PC-9 (cell line): ENCODE measurements at regions not wholly inside any gene's neighbourhood (a gene's known extent, or its start where the extent isn't known, plus 50 kb on each side); places are given as distances from the start of the nearest gene placed in this dataset.
"Not testable (repeated sequence)": the region's sequence is repeated elsewhere in the genome, so short reads cannot be mapped to it uniquely, and the experiment has no call there.

Source experiments
- BruUV-seq: library from RNA; stranded (reverse); fragments of 400-500 nt; replicated peaks from 2 replicates; lab custom pipeline; 2021; lab: Mats Ljungman, UMichigan
- CTCF ChIA-PET: fragments of 300-600 bp; sonication (Branson Sonifier 250); formaldehyde crosslinking; loops from one replicate; lab custom pipeline; 2022; ENCODE audit warnings: antibody characterized with exemption; lab: Charles Lee
- POLR2A ChIA-PET: fragments of 300-600 bp; sonication (Branson Sonifier 250); formaldehyde crosslinking; loops from one replicate; lab custom pipeline; 2022; ENCODE audit warnings: antibody characterized with exemption; ENCODE audit not compliant: unreplicated experiment; lab: Charles Lee
- DNase-seq, 2 experiments: peaks; one replicate each; pipeline versions ENCODE4 v3.0.0 to v3.0.0-alpha.2; 2015 to 2022; ENCODE audit warnings: mixed read lengths in 1 of 2
- H2AFZ ChIP-seq: fragments of 200-600 bp; sonication (generic); 2 replicates; pipeline ENCODE4 v1.8.1; 2017; ENCODE audit warnings: antibody characterized with exemption
- H3F3A ChIP-seq: fragments of 200-600 bp; sonication (generic); 2 replicates; pipeline ENCODE4 v1.8.1; 2017; ENCODE audit warnings: antibody characterized with exemption, mild to moderate bottlenecking, low read depth; ENCODE audit not compliant: insufficient read depth
- H3K27ac ChIP-seq: fragments of 200-600 bp; sonication (generic); 2 replicates; pipeline ENCODE4 v1.6.1; 2016; ENCODE audit warnings: mixed run types
- H3K27me3 ChIP-seq: fragments of 200-600 bp; sonication (generic); 2 replicates; pipeline ENCODE4 v1.6.1; 2016; ENCODE audit warnings: low read depth, mixed run types; ENCODE audit not compliant: insufficient read depth
- H3K36me3 ChIP-seq: fragments of 200-600 bp; sonication (generic); 2 replicates; pipeline ENCODE4 v1.6.1; 2016; ENCODE audit warnings: low read depth, mixed run types
- H3K4me1 ChIP-seq: fragments of 200-600 bp; sonication (generic); replicated peaks from 2 replicates; pipeline ENCODE4 v1.6.1; 2016; ENCODE audit warnings: mixed run types; ENCODE audit not compliant: insufficient read depth
- H3K4me2 ChIP-seq: fragments of 200-600 bp; sonication (generic); 2 replicates; pipeline ENCODE4 v1.6.1; 2017; ENCODE audit warnings: mixed run types
- H3K4me3 ChIP-seq: fragments of 200-600 bp; sonication (generic); 2 replicates; pipeline ENCODE4 v1.6.1; 2016; ENCODE audit warnings: mixed run types
- H3K79me2 ChIP-seq: fragments of 200-600 bp; sonication (generic); 2 replicates; pipeline ENCODE4 v1.6.1; 2017; ENCODE audit warnings: low read depth, mixed run types
- H3K9me2 ChIP-seq: fragments of 200-600 bp; sonication (generic); 2 replicates; pipeline ENCODE4 v1.8.1; 2017; ENCODE audit warnings: mild to moderate bottlenecking; ENCODE audit not compliant: insufficient read depth
- H3K9me3 ChIP-seq: fragments of 200-600 bp; sonication (generic); 2 replicates; pipeline ENCODE4 v1.8.1; 2016; ENCODE audit warnings: low read depth; ENCODE audit not compliant: insufficient read depth
- H4K20me1 ChIP-seq: fragments of 200-600 bp; sonication (generic); 2 replicates; pipeline ENCODE4 v1.8.1; 2017; ENCODE audit not compliant: insufficient read depth
- EZH2 ChIP-seq: fragments of 200-600 bp; sonication (generic); IDR thresholded peaks from 2 replicates; pipeline ENCODE4 v1.8.0; 2017; ENCODE audit warnings: antibody characterized with exemption, low read depth
- intact Hi-C: fragments of 100-400 bp; cut with micrococcal nuclease; formaldehyde crosslinking; loops from one replicate; pipeline ENCODE4 v1.10.0; 2022; ENCODE audit not compliant: unreplicated experiment
- TF ChIP-seq, protein P1 (sequence below): fragments of 200-600 bp; sonication (generic); conservative IDR thresholded peaks from 2 replicates; pipeline ENCODE4 v1.6.1; 2017; ENCODE audit warnings: mixed run types, antibody characterized with exemption, mild to moderate bottlenecking, moderate library complexity

DNA sequence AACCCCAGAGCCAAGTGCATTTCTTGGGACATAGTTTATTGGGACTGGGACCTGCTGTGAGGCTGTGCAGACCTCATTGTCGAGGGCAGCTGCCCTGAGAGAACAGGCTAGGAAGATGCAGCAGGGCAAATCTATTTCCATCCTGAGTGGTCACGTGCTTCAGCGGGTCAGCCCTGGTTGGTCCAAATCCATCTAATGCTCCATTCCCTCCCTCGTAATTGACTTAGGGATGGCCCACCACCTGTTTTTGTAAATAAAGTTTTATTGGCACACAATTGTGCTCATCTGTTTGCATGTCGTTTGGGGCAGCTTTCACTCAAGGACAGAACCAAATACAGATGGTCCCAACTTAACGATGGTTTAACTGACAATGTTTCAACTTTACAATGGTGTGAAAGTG lies 75.5 kb upstream of the ADGRE5 start:
- Histone ChIP-seq H3K4me1 (no peaks in the 10 kb centered on the region), H3K4me2 (no peak overlapping the region), H3F3A (no peaks in the 10 kb centered on the region), H4K20me1 (no peaks in the 10 kb centered on the region), H3K36me3 (no peaks in the 10 kb centered on the region), H3K27ac (no peak overlapping the region), H3K79me2 (no peaks in the 10 kb centered on the region), H2AFZ (no peak overlapping the region), H3K9me2 (no peaks in the 10 kb centered on the region), H3K27me3 (peaks cover 26% of the 10 kb centered on the region), H3K9me3 (no peaks in the 10 kb centered on the region), H3K4me3 (no peak overlapping the region)
- TF ChIP-seq, protein P1, sequence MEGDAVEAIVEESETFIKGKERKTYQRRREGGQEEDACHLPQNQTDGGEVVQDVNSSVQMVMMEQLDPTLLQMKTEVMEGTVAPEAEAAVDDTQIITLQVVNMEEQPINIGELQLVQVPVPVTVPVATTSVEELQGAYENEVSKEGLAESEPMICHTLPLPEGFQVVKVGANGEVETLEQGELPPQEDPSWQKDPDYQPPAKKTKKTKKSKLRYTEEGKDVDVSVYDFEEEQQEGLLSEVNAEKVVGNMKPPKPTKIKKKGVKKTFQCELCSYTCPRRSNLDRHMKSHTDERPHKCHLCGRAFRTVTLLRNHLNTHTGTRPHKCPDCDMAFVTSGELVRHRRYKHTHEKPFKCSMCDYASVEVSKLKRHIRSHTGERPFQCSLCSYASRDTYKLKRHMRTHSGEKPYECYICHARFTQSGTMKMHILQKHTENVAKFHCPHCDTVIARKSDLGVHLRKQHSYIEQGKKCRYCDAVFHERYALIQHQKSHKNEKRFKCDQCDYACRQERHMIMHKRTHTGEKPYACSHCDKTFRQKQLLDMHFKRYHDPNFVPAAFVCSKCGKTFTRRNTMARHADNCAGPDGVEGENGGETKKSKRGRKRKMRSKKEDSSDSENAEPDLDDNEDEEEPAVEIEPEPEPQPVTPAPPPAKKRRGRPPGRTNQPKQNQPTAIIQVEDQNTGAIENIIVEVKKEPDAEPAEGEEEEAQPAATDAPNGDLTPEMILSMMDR = no peak
- TF ChIP-seq EZH2 = no peak
- no TSS peak for BruUV-seq
- DNase-seq = no peak
- ChIA-PET POLR2A (no interaction called here), CTCF (no interaction called here)
- intact Hi-C loops = no loop called here

- no peak overlapping the region for H3K27ac ChIP-seq
- H3K9me3 ChIP-seq = no peaks in the 10 kb centered on the region
- CTCF ChIA-PET = no interaction called here
- H3K4me3 ChIP-seq = no peak overlapping the region
- no TSS peak for BruUV-seq
- H3K4me2 ChIP-seq = no peak overlapping the region
- no peak overlapping the region for H2AFZ ChIP-seq
- intact Hi-C loops = no loop called here
- H4K20me1 ChIP-seq = no peaks in the 10 kb centered on the region
- no peaks in the 10 kb centered on the region for H3K79me2 ChIP-seq
- H3F3A ChIP-seq = peaks cover 5% of the 10 kb centered on the region; the same call in 1 of the 2 replicates
- H3K9me2 ChIP-seq = no peaks in the 10 kb centered on the region
- H3K4me1 ChIP-seq = no peaks in the 10 kb centered on the region
- TF ChIP-seq, protein P1 = no peak
- TF ChIP-seq EZH2 = no peak
- no peak for DNase-seq
- POLR2A ChIA-PET = interaction anchor here (0.6 kb wide), 1 partner anchor 134 kb away, joined by 3 read pairs; no protein-coding TSS in a partner anchor
- H3K27me3 ChIP-seq = peaks cover 14% of the 10 kb centered on the region
- H3K36me3 ChIP-seq = no peaks in the 10 kb centered on the region
These were observed 80.1 kb upstream of the ADGRE5 start for GRCh38 chr19:14301150-14301549.

GRCh38 chr19:14300303-14300702 lies 80.9 kb upstream of the ADGRE5 start:
- peak; percentile 19 to 48 for DNase-seq
- BruUV-seq = no TSS peak
- no peaks in the 10 kb centered on the region for H4K20me1 ChIP-seq
- H3K4me3 ChIP-seq = no peak overlapping the region
- peaks cover 5% of the 10 kb centered on the region; the same call in 1 of the 2 replicates for H3F3A ChIP-seq
- ChIA-PET POLR2A (no interaction called here), CTCF (no interaction called here)
- TF ChIP-seq, protein P1 = no peak
- no peak for TF ChIP-seq EZH2
- no peaks in the 10 kb centered on the region for H3K9me3 ChIP-seq
- H3K4me2 ChIP-seq = no peak overlapping the region
- intact Hi-C loops = no loop called here
- H3K27ac ChIP-seq = no peak overlapping the region
- H2AFZ ChIP-seq = no peak overlapping the region
- peaks cover 8% of the 10 kb centered on the region for H3K27me3 ChIP-seq
- no peaks in the 10 kb centered on the region for H3K36me3 ChIP-seq
- no peaks in the 10 kb centered on the region for H3K79me2 ChIP-seq
- no peaks in the 10 kb centered on the region for H3K9me2 ChIP-seq
- H3K4me1 ChIP-seq = no peaks in the 10 kb centered on the region

DNA sequence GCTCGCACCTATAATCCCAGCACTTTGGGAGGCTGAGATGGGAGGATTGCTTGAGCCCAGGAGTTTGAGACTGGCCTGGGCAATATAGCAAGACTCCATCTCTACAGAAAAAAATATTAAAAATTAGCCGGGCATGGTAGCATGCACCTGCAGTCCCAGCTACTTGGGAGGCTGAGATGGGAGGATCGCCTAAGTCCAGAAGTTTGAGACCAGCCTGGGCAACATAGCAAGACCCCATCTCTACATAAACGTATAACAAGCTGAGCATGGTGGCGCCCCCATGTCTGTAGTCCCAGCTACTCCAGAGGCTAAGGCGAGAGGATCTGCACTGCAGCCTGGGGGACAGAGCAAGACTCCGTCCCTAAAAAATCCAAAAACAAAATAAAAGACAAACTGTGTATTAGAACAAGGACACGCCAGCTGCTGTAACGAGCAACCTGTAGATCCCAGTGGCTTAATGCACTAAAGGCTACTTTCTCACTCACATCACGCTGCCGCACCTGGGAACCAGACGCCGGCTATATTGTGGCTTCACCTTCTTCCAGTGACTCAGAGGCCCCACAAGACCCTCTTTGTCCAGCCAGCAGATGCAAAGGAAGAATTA lies 81.9 kb upstream of the ADGRE5 start:
- H3K9me2 ChIP-seq, BruUV-seq, CTCF ChIA-PET, H4K20me1 ChIP-seq, H3K4me1 ChIP-seq, H3F3A ChIP-seq, H3K36me3 ChIP-seq, H3K4me2 ChIP-seq, H3K9me3 ChIP-seq, intact Hi-C loops, H3K4me3 ChIP-seq, H3K27ac ChIP-seq, H2AFZ ChIP-seq, H3K27me3 ChIP-seq, POLR2A ChIA-PET, DNase-seq, H3K79me2 ChIP-seq: not testable (repeated sequence)

- H3K79me2 ChIP-seq, H3K27me3 ChIP-seq, CTCF ChIA-PET, H3K9me3 ChIP-seq, H3F3A ChIP-seq, H3K36me3 ChIP-seq, H3K4me3 ChIP-seq, H3K4me2 ChIP-seq, BruUV-seq, H2AFZ ChIP-seq, H3K27ac ChIP-seq, POLR2A ChIA-PET, H3K9me2 ChIP-seq, intact Hi-C loops, H3K4me1 ChIP-seq, H4K20me1 ChIP-seq, DNase-seq: not testable (repeated sequence)
These were observed 83.2 kb upstream of the ADGRE5 start for GRCh38 chr19:14297883-14298576.
